Psoas muscle (tissue), 7 donors: ENCODE measurements at regions not wholly inside any gene's neighbourhood (a gene's known extent, or its start where the extent isn't known, plus 50 kb on each side); places are given as distances from the start of the nearest gene placed in this dataset.

Experiments
- ATAC-seq, 4 donors: fragments of 200-7000 bp; cut with Tn5 transposase; one replicate each; pipeline ENCODE4 v1.9.1; 2020; ENCODE audit warnings: moderate library complexity in 3 of 4, mild to moderate bottlenecking in 2 of 4
- DNase-seq, 2 donors: peaks; one replicate each; pipeline ENCODE4 v3.0.0-alpha.2; 2020
- H3K27ac ChIP-seq: fragments of 200-600 bp; one replicate; pipeline ENCODE4 v1.8.0; 2022
- H3K27me3 ChIP-seq, 3 donors: fragments of 200-600 bp in 1 of 3; one replicate each; pipeline versions ENCODE4 v1.6.1 to v1.8.0; 2013 to 2022; ENCODE audit warnings: low read length in 2 of 3, mild to moderate bottlenecking in 2 of 3, moderate library complexity in 1 of 3; ENCODE audit not compliant: insufficient read depth in 3 of 3
- H3K36me3 ChIP-seq, 2 donors: fragments of 200-600 bp in 1 of 2; one replicate each; pipeline versions ENCODE4 v1.6.1 to v1.8.0; 2013 to 2022; ENCODE audit warnings: low read depth in 1 of 2, mild to moderate bottlenecking in 1 of 2, moderate library complexity in 1 of 2; ENCODE audit not compliant: insufficient read depth in 1 of 2
- H3K4me1 ChIP-seq: fragments of 200-600 bp; one replicate; pipeline ENCODE4 v1.8.0; 2022
- H3K4me3 ChIP-seq: fragments of 200-600 bp; one replicate; pipeline ENCODE4 v1.8.0; 2022; ENCODE audit warnings: mild to moderate bottlenecking
- H3K9me3 ChIP-seq: fragments of 200-600 bp; one replicate; pipeline ENCODE4 v1.8.0; 2022
- CTCF ChIP-seq: fragments of 200-600 bp; IDR thresholded peaks from one replicate; pipeline ENCODE4 v1.8.0; 2022; ENCODE audit warnings: antibody characterized with exemption
- WGBS, 3 donors: extraction: QIAGEN DNeasy Blood & Tissue Kit; methylation state at CpG; one replicate each; pipeline versions ENCODE4 v1.1.6 to v1.1.7; 2013; 5-methylcytosine and 5-hydroxymethylcytosine counted together
- intact Hi-C, 2 donors: fragments of 100-400 bp; cut with DNase I; formaldehyde crosslinking; loops; one replicate each; pipeline versions ENCODE4 v1.11.0 to v1.14.2; 2022
- donor health status: healthy with polysubstance abuse.
- donor health status: DM: no; HTN: no; CAD: no; lungs with moderate emphysema.
- donor health status: Bipolar disorder and iron deficiency.
- donor health status: healthy.
- donor health status: DM: yes; HTN: yes; CAD: no.
- donor health status: DM: no; HTN: no; CAD: no.
- donor health status: DM: yes; HTN: yes; CAD: no.

GRCh38 chr2:181374781-181375675 is 82.2 kb upstream of the ITGA4 start:
- ATAC-seq, result no peak
- intact Hi-C loops, result no loop called here
- WGBS, 3 donors, result 29 to 40% (median 31%) methylated on average over 8 of the region's 8 CpGs

GRCh38 chr2:181376442-181376841 is 80.7 kb upstream of the ITGA4 start:
- WGBS, 3 donors, result 80 to 88% (median 81%) methylated on average over 6 of the region's 6 CpGs
- H3K36me3 ChIP-seq, result no peaks in the 10 kb centered on the region
- ATAC-seq, result no peak
- H3K4me3 ChIP-seq, result no peak overlapping the region
- TF ChIP-seq CTCF, result no peak
- no peak for DNase-seq
- H3K4me1 ChIP-seq, result no peaks in the 10 kb centered on the region
- H3K27me3 ChIP-seq, result no peaks in the 10 kb centered on the region
- intact Hi-C loops, result no loop called here
- H3K27ac ChIP-seq, result no peak overlapping the region
- H3K9me3 ChIP-seq, result no peaks in the 10 kb centered on the region

More at GRCh38 chr2:181374781-181375675, 82.2 kb upstream of the ITGA4 start:
- Histone ChIP-seq H3K9me3 (no peaks in the 10 kb centered on the region), H3K36me3 (no peaks in the 10 kb centered on the region), H3K4me3 (no peak overlapping the region), H3K4me1 (no peaks in the 10 kb centered on the region), H3K27me3 (no peaks in the 10 kb centered on the region), H3K27ac (no peak overlapping the region)
- DNase-seq, result no peak
- no peak for TF ChIP-seq CTCF

- DNase-seq, result no peak
- H3K36me3 ChIP-seq, result no peaks in the 10 kb centered on the region
- TF ChIP-seq CTCF, result no peak
- no peak for ATAC-seq
- H3K9me3 ChIP-seq, result no peaks in the 10 kb centered on the region
- no peaks in the 10 kb centered on the region for H3K4me1 ChIP-seq
- H3K27me3 ChIP-seq, result no peaks in the 10 kb centered on the region
- H3K27ac ChIP-seq, result no peak overlapping the region
- intact Hi-C loops, result no loop called here
- WGBS, 3 donors, result 90 to 95% (median 93%) methylated on average over 1 of the region's 1 CpG
- no peak overlapping the region for H3K4me3 ChIP-seq
Observed at GRCh38 chr2:181376999-181377398, 80.2 kb upstream of the ITGA4 start.

GRCh38 chr2:181378491-181378890 is 78.7 kb upstream of the ITGA4 start:
- 33 to 46% (median 33%) methylated on average over 5 of the region's 5 CpGs for WGBS, 3 donors

More at GRCh38 chr2:181378491-181378890, 78.7 kb upstream of the ITGA4 start:
- intact Hi-C loops, result no loop called here
- Histone ChIP-seq H3K36me3 (no peaks in the 10 kb centered on the region), H3K9me3 (no peaks in the 10 kb centered on the region), H3K27me3 (no peaks in the 10 kb centered on the region), H3K27ac (no peak overlapping the region), H3K4me3 (no peak overlapping the region), H3K4me1 (no peaks in the 10 kb centered on the region)
- ATAC-seq (no peak), DNase-seq (no peak)
- TF ChIP-seq CTCF, result no peak
